ENCODE measurements at regions not wholly inside any gene's neighbourhood (a gene's known extent, or its start where the extent isn't known, plus 50 kb on each side); places are given as distances from the start of the nearest gene placed in this dataset.

- no peak for ATAC-seq
- H3K36me3 ChIP-seq (replicated peaks in 1 of 2; ENCODE audit: control insufficient read depth in 1 of 2, insufficient read depth in 2 of 2, low read length in 2 of 2): no peaks in the 10 kb centered on the region
- ChIA-PET POLR2A (no interaction called here), CTCF (ENCODE audit: low intra/inter-chr PET ratio, low total read pairs) (no interaction called here)
- FAIRE-seq: no peak
- no peak overlapping the region for H3K9ac ChIP-seq (ENCODE audit: insufficient read depth, low read depth, low read length)
- no peaks in the 10 kb centered on the region for H3K79me2 ChIP-seq (ENCODE audit: insufficient read depth, low read length)
- in situ Hi-C loops (cut with HindIII; ENCODE audit: extremely low pct_ligation_motif_present, low pct_unique_long_range_greater_than_20kb) (no loop called here), intact Hi-C loops (cut with micrococcal nuclease; ENCODE audit: unreplicated experiment) (no loop called here)
- no peak overlapping the region for H3K27ac ChIP-seq (ENCODE audit: extremely low read length, insufficient read depth, low read length)
- no peaks in the 10 kb centered on the region for H4K20me1 ChIP-seq (ENCODE audit: insufficient read depth, low read length)
- H3K4me1 ChIP-seq (ENCODE audit: insufficient read depth, low read length): no peaks in the 10 kb centered on the region
- BruUV-seq (replicated peaks): no TSS peak
- DNase-seq (ENCODE audit: low spot score): no peak
- H2AFZ ChIP-seq (ENCODE audit: low read length): no peak overlapping the region
- WGBS (ENCODE audit: low lambda C conversion rate): 0% methylated on average over 1 of the region's 35 CpGs
- peaks cover 24% of the 10 kb centered on the region for H3K9me3 ChIP-seq (ENCODE audit: low read length)
- H3K4me3 ChIP-seq (replicated peaks in 1 of 3; ENCODE audit: insufficient read depth in 1 of 3, low read depth in 2 of 3, low read length in 3 of 3): no peak overlapping the region
- no peaks in the 10 kb centered on the region for H3K27me3 ChIP-seq (ENCODE audit: control insufficient read depth in 1 of 2, insufficient read depth in 2 of 2, low read length in 2 of 2)
- no peak overlapping the region for H3K4me2 ChIP-seq (ENCODE audit: low read depth, low read length)
- TF ChIP-seq ATF7-NPFF (CRISPR knock-in tag; IDR thresholded peaks at IDR 0.05; ENCODE audit: low read depth) (no peak), TRIM22 (IDR thresholded peaks at IDR 0.05) (no peak), GMEB1 (CRISPR knock-in tag; IDR thresholded peaks at IDR 0.05; ENCODE audit: borderline replicate concordance) (no peak), NFKBIZ (CRISPR knock-in tag; IDR thresholded peaks at IDR 0.05) (no peak), CENPBD1 (CRISPR knock-in tag; IDR thresholded peaks at IDR 0.05; ENCODE audit: borderline replicate concordance, low read depth) (no peak), E2F1 (CRISPR knock-in tag; IDR thresholded peaks at IDR 0.05) (no peak), ESRRA (CRISPR knock-in tag; IDR thresholded peaks at IDR 0.05; ENCODE audit: low read depth) (no peak), ETV6 (CRISPR knock-in tag; conservative IDR thresholded peaks at IDR 0.05) (no peak), ATF5 (CRISPR knock-in tag; IDR thresholded peaks at IDR 0.05; ENCODE audit: low read depth) (no peak), KDM6A (CRISPR knock-in tag; IDR thresholded peaks at IDR 0.05; ENCODE audit: low read depth) (no peak), ARID4A (CRISPR knock-in tag; IDR thresholded peaks at IDR 0.05; ENCODE audit: borderline replicate concordance) (no peak)
Observed at GRCh38 chr11:104564921-104565582, 333.2 kb downstream of the CASP12 start.
